HFF-Myc (cell line): ENCODE measurements at regions not wholly inside any gene's neighbourhood (a gene's known extent, or its start where the extent isn't known, plus 50 kb on each side); places are given as distances from the start of the nearest gene placed in this dataset.

Experiments used
- DNase-seq: peaks from one replicate; pipeline ENCODE4 v3.0.0-alpha.2; 2011; ENCODE audit warnings: low read depth; ENCODE audit errors: extremely low read depth
- H3K4me3 ChIP-seq: replicated peaks from 2 replicates; pipeline ENCODE4 v1.5.1; 2011; ENCODE audit warnings: low read depth, mild to moderate bottlenecking, control low read depth, low read length
- TF ChIP-seq, protein P1 (sequence below): IDR thresholded peaks from 2 replicates; pipeline ENCODE4 v1.5.1; 2012; ENCODE audit warnings: mild to moderate bottlenecking, low read depth, low read length, control low read depth; ENCODE audit errors: missing control alignments

DNA sequence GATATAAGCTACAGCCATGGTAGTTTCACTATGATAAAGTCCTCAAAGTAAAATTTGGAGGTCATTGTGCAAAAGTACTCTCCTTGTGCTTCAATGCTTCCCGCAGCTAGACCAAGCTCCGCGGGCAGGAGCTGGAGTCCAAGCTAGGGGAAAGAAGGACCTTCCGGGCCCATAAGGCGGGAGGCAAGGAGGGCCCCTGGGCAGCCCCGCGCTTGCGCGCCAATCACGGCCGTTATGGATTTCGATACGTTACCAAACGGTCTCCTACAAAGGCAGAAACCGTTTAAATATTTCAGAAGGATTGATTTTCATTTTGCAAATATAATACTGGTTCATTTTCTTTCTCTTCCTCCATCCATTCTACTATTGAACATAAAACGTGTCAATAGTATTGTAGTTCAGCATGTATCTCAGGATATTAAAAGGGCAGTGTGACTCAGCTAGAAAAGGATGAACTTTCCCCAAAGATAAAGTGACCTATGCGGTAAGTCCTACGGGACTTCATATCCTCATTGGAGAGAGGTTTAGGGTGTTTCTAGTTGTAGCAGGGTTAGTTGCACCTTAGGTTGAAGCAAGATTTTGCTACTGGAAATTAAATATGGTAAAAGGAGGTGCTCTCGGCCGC lies 128.0 kb downstream of the KIF20B start:
- no peak for DNase-seq
- no peak overlapping the region for H3K4me3 ChIP-seq
- TF ChIP-seq, protein P1, sequence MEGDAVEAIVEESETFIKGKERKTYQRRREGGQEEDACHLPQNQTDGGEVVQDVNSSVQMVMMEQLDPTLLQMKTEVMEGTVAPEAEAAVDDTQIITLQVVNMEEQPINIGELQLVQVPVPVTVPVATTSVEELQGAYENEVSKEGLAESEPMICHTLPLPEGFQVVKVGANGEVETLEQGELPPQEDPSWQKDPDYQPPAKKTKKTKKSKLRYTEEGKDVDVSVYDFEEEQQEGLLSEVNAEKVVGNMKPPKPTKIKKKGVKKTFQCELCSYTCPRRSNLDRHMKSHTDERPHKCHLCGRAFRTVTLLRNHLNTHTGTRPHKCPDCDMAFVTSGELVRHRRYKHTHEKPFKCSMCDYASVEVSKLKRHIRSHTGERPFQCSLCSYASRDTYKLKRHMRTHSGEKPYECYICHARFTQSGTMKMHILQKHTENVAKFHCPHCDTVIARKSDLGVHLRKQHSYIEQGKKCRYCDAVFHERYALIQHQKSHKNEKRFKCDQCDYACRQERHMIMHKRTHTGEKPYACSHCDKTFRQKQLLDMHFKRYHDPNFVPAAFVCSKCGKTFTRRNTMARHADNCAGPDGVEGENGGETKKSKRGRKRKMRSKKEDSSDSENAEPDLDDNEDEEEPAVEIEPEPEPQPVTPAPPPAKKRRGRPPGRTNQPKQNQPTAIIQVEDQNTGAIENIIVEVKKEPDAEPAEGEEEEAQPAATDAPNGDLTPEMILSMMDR, result no peak

GRCh38 chr10:89829887-89830269 lies 128.5 kb downstream of the KIF20B start:
- TF ChIP-seq, protein P1, result no peak
- no peak for DNase-seq

DNA sequence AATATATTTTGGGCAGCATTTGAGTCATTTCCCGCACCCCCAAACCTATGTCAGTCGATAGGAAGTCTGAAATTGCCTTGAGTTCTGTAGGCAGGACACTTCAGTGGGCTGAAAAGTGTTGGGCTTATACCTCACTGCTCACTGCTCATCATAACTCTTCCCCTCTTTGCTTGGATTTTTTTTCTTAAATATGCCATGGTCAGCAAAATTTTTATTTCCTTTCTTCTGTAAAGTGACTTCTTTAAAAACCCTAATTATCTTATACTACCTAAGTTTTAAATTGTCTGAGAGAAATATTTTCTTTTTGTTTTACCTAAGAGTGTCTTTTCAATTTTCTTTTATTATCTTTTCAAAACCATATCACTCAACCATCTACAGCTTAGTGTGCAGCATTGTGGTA lies 129.2 kb downstream of the KIF20B start:
- TF ChIP-seq, protein P1, result no peak
- no peak for DNase-seq
- H3K4me3 ChIP-seq, result no peak overlapping the region

More at GRCh38 chr10:89829887-89830269, 128.5 kb downstream of the KIF20B start:
- no peak overlapping the region for H3K4me3 ChIP-seq

DNA sequence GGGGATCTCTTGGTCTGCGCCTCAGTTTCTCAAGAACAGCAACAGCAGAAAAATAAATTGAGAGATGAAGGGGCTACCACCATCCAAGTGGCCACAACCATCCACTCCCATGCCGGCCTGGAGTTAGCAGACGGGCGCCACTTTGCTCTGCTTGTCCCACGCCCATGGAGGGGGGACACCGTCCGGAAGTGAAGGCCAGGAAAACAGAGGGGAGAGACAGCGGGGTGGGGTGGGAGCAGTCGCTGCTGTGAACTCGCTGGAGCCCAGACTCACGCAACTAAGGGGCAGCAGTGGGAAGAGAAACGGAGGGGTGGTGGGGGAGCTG lies 135.4 kb downstream of the KIF20B start:
- peak overlapping the region; percentile 33 for H3K4me3 ChIP-seq
- TF ChIP-seq, protein P1, result no peak
- no peak for DNase-seq

DNA sequence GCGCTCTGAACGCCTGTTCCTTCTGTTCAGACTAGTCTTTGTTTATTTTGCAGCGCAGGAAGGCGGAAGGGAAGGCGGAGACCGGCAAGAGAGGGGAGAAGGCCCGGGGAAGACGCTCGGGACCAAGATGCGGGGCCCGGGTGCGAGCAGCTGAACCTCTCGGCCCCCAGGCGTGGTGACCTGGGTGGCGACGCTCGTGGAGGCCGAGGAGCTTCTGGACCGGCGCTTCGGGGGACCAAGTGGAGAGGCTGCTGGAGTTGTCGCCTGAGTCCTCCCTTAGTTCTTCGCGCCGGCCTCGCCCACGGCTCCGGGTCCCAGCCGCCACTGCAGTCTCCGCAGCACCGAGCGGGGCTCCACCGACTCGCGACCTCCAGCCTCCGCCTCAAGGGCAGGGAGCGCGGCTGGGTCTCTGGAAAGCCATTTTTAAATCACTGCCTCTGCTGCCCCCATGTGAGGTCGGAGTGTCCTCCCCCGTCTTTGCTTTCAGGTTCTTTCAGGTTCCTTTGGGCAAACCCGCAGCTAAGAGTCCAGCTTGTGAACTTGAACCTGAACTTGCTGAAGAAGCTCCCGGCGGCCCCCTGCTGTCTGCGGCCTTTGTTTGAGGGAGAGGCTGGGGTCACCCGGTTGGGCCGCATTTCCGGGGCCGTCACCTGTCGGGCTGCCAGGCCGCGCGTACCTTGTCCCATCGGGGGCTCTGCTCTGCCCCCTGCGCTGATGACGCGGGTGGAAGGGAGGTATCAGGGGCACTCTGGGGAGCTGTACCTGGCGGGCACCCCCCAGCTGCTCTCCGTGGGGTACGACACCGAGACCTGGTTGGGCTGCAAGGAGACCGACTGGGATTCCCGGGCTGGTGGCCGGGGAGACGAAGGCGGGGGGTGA lies 136.0 kb downstream of the KIF20B start:
- H3K4me3 ChIP-seq, result peak overlapping the region; percentile 33
- TF ChIP-seq, protein P1, result no peak
- DNase-seq, result no peak

- H3K4me3 ChIP-seq, result peak overlapping the region; percentile 33
- no peak for DNase-seq
- TF ChIP-seq, protein P1, result no peak
Measured at GRCh38 chr10:89838044-89838615, 136.7 kb downstream of the KIF20B start.
